SKM-1 treated with dmso at 0.1 percent for 144 hours (cell line): ENCODE measurements at regions not wholly inside any gene's neighbourhood (a gene's known extent, or its start where the extent isn't known, plus 50 kb on each side); places are given as distances from the start of the nearest gene placed in this dataset.

ENCODE experiments used
- DNase-seq: peaks from one replicate; lab custom pipeline; 2025; ENCODE audit not compliant: unreplicated experiment; lab: John Stamatoyannopoulos, UW

GRCh38 chr10:83647526-83647925, 491.8 kb upstream of the GHITM start:
- no peak for DNase-seq

GRCh38 chr10:83648201-83648600, 491.1 kb upstream of the GHITM start:
- no peak for DNase-seq

DNA sequence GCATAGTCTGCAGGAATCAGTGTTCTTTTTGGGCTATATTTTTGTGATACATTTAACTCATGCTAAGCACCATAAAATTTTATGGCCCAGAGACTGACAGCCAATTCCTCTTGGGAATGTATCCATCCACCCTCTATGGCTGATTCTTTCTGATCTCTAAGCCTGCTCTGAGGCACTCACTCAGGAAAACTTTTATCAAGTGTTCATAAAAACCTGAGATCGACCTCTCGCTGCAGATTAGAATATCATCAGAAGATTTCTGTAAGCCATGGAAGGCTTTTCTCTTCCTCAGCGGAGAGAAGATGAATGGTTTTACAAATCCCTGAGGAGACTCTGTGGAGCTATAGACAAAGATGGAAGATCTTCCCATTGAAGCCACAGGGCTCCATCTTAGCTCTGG, 489.8 kb upstream of the GHITM start:
- DNase-seq = no peak

- no peak for DNase-seq
These were observed 484.6 kb upstream of the GHITM start for GRCh38 chr10:83654689-83655088.

DNA sequence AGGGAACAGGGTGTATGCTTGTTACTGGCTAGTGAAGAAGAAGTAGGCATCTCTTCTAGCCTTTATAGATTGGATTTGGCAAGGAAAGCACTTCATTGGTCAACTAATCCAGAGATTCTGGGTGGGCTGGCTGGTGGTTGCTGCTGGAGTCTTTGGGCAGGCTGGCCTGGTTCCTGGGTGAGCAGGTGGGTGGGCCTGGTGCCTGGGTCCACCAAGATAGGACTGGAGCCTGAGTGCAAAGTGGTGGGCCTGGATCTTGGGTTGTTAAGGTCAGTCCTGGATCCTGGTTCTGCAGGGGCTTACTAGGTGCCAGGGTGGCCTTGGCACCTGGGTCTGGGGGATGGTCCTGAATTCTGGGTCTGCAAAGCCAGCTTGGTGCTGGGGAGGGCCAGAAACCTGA, 482.4 kb upstream of the GHITM start:
- no peak for DNase-seq

DNA sequence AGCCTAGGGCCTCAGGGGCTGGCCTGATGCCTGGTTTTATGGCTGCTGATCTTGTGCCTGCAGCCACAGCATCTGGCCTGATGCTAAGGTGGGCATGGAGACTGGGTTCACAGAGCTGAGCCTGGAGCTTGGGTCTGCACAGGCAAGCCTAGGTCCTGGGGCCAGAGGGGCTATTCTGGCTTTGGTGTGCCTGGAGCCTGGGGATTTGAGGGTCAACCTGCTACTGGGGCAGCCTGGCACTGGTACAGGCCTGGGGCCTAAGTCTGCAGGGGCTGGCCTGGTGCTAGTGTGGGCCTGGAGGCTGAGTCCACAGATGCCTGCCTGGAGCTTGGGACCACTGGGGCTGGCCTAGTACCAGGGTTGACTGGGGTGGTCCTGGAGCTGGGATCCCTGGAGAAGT, 481.8 kb upstream of the GHITM start:
- DNase-seq = no peak

GRCh38 chr10:83663918-83664317, 475.4 kb upstream of the GHITM start:
- DNase-seq = no peak

- no peak for DNase-seq
These were observed 472.5 kb upstream of the GHITM start for GRCh38 chr10:83666762-83667161.

DNA sequence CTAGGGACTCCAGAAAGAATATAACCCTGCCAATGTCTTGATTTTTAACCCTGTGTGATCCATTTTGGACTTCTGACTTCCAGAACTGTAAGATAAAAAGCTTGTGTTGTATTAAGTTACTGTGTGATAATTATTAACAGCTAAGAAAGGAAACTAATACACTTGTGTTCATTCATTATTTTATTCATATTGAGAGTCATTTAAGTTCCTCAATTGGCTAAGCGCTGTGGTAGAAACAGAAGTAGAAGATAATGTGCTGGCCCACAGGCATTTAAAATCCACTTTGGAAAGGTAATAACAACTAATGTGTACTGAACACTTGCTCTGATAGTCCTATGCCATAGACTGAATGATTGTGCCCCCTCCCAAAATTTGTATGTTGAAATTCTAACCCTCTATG, 471.7 kb upstream of the GHITM start:
- no peak for DNase-seq

DNA sequence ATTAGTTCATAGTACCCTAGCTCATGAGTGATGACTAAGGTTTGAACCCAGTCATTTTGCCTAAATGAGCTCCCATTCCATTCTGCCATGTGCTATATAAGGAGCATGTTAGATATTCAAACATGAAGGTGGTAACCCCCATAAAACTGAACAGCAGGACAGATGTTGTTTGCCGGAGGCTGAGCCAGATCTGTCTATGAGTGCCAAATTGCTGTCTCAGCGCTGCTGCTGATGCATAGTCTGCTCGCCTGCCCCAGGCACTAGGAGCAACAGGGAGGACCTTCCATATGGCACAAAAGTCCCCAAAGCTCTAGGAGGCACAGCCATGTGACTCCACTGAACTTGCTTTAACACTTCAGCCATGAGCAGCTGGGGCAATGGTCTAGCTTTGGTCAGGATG, 466.0 kb upstream of the GHITM start:
- no peak for DNase-seq

- no peak for DNase-seq
These were observed 461.5 kb upstream of the GHITM start for GRCh38 chr10:83677795-83678194.

DNA sequence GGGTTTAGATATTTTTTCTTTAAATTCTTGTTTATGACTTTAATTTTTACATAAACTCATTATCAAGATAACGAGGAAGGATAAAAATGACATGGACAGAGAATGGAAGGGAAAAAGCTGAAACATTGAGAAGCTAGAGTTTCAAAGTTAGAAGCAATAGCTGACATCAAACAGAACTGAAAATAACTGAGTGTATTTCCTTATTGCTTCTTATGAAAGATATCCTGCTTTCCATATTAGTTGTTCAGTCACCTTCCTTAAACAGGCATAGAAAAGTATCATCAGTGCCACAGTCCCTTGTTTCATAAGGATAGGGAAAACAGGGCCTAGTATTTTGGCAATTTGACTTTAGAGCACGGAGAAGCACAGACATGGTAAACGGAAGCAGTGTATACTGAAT, 460.5 kb upstream of the GHITM start:
- no peak for DNase-seq

DNA sequence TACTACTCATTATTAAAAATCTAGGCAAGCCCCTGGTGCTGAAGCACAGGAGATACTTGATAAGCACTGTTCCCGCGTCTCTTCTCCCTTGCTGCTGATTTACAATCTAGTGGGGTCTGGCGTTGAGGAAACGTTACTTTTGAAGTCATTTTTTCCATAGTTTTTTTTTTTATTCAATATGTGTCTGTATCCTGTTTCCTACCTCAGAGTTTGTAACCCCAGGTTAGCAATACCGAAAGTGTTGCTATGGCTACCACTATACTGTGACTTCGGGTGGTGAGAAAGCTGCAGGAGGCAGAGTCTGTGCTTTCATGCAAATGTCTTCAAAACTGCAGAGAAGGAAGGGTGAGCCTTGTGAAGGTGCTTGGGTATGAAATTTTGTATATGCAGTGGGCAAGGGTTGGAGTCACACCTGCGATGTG, 458.8 kb upstream of the GHITM start:
- DNase-seq = no peak

GRCh38 chr10:83682414-83682813, 456.9 kb upstream of the GHITM start:
- no peak for DNase-seq

DNA sequence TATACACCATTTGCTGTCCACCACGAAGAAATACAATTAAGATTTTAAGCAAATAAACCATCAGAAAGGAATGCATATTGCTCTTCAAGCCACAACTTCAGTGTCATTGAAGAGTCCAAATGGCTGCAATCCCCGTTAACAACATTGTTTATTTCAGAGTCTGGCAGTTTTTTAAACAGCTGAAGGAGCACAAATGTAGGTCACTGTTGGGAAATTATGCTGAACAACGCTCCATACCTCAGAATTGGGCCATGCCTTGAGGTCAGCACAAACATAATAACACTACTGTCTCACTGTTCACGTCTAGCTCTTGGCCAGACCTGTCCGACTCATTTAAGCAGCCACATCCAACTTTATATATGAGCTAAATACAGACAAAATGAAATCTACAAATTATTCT, 453.9 kb upstream of the GHITM start:
- DNase-seq = no peak

DNA sequence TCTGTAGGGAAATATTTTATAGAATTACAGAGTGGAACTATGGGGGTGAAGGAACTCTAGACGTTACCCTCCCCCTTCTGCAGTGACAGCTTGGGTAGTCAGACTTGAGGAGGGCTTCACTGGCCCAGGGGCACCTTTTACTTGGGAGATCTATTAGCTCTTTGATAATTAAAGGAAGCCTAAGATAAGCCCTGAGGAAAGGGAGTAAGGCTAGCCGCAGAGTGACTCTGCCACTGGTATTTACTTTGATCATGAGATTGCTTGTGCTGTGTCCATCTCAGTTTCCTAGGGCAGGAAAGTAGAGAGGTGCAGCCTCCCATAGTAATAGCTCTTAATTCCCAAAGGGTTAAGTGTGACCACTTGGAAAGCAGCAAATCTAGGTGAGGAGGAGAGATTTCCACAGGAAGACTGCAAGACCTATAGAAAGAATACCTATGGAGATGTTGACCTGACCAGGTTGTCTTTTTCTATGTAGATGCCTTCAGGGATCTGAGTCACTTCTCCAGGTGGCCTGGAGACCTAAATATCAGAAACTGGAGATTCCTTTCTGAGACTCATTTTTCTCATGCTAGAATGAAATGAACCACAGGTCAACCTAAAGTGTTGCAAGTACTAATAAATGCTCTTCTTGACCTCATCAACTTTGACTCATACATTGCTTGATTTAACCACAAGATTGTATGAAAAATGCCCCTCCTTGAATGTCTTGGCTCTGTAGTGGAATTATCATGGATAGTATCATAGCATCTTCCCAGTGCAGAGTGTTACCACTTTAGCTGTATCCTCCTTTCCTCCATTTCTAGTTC, 447.3 kb upstream of the GHITM start:
- DNase-seq = no peak

DNA sequence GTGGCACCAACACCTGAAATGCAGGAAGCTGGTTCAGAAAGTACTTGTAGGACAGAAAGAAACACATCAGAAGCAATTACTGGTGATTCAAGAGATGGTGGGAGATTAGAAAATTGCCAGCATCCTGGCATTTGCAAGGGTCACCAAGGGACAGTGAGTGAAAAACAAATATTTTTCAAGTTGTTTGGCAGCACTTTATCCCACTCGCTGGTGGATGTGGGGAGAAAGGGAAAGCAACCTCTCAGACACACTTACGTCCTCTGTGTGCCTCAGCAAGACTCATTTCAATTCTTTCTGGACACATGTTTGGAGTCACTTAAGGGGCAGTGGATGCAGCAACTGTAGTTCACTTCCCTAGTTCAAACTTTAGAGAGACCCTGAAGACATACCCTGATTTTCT, 440.4 kb upstream of the GHITM start:
- DNase-seq = no peak

- no peak for DNase-seq
These were observed 437.5 kb upstream of the GHITM start for GRCh38 chr10:83701799-83702198.

GRCh38 chr10:83702731-83703130, 436.6 kb upstream of the GHITM start:
- DNase-seq = no peak

GRCh38 chr10:83706120-83706519, 433.2 kb upstream of the GHITM start:
- DNase-seq = no peak

GRCh38 chr10:83706952-83707582, 432.2 kb upstream of the GHITM start:
- no peak for DNase-seq

DNA sequence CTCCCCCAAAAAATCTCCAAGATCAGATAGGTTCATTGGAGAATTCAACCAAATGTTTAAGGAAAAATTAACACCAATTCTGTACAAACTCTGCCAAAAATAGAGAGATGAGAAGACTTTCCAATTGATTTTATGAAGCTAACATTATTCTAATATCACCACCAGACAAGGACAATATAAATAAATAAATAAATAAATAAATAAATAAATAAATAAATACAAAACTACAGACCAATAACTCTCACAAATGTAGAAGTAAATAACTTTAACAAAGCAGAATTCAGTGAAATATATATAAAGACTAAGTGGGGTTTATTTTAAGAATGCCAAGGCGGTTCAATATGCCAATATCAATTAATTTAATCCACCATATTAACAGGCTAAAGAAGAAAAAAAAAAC, 425.9 kb upstream of the GHITM start:
- DNase-seq = no peak

DNA sequence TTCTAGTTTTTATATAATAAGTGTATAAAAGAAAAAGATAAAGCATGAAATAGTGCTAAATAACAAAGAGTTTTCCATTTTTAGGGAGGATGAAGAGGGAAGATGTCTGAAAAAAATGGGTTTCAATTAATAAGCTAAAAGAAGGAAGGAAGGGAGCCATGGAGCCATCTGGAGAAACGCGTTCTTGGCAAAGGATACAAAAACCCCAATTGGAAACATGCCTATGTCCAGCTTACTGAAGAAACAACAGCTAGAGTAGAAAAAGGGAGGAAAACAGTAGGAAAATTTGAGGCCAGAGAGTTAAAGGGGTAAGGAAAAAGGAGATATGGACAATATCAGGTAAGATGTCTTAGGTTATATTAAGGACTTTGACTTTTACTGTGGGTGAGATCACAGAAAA, 416.2 kb upstream of the GHITM start:
- DNase-seq = no peak
